Liver (tissue), 8 donors: ENCODE measurements at regions not wholly inside any gene's neighbourhood (a gene's known extent, or its start where the extent isn't known, plus 50 kb on each side); places are given as distances from the start of the nearest gene placed in this dataset.

ENCODE experiments used
- DNase-seq: peaks from one replicate; pipeline ENCODE4 v3.0.0-alpha.2; 2017; ENCODE audit warnings: low spot score
- H3K27ac ChIP-seq, 2 donors: one replicate each; pipeline ENCODE4 v1.7.0; 2013; ENCODE audit warnings: inconsistent platforms in 2 of 2, low read length in 2 of 2, control low read depth in 1 of 2, low read depth in 1 of 2, mild to moderate bottlenecking in 1 of 2
- H3K27me3 ChIP-seq, 4 donors: one replicate each; pipeline versions ENCODE4 v1.6.1 to v1.7.0; 2013; ENCODE audit warnings: low read length in 3 of 4, inconsistent platforms in 1 of 4, mild to moderate bottlenecking in 1 of 4, moderate library complexity in 1 of 4; ENCODE audit not compliant: control insufficient read depth in 4 of 4, insufficient read depth in 4 of 4
- H3K36me3 ChIP-seq, 4 donors: one replicate each; pipeline versions ENCODE4 v1.6.1 to v1.7.0; 2013; ENCODE audit warnings: low read length in 3 of 4, mild to moderate bottlenecking in 3 of 4, low read depth in 1 of 4, moderate library complexity in 1 of 4; ENCODE audit not compliant: control insufficient read depth in 4 of 4, insufficient read depth in 3 of 4
- H3K4me1 ChIP-seq, 4 donors: one replicate each; pipeline versions ENCODE4 v1.6.1 to v1.7.0; 2013; ENCODE audit warnings: low read length in 3 of 4, mild to moderate bottlenecking in 3 of 4, moderate library complexity in 1 of 4; ENCODE audit not compliant: control insufficient read depth in 4 of 4, insufficient read depth in 4 of 4
- H3K4me3 ChIP-seq, 3 donors: one replicate each; pipeline versions ENCODE4 v1.6.1 to v1.7.0; 2013; ENCODE audit warnings: low read length in 3 of 3, control low read depth in 1 of 3, low read depth in 1 of 3, mild to moderate bottlenecking in 1 of 3
- H3K9ac ChIP-seq, 2 donors: one replicate each; pipeline ENCODE4 v1.7.0; 2013; ENCODE audit warnings: low read length in 2 of 2, mild to moderate bottlenecking in 2 of 2, moderate library complexity in 2 of 2, control low read depth in 1 of 2, low read depth in 1 of 2
- H3K9me3 ChIP-seq, 4 donors: one replicate each; pipeline versions ENCODE4 v1.6.1 to v1.7.0; 2013; ENCODE audit warnings: low read length in 3 of 4; ENCODE audit not compliant: control insufficient read depth in 4 of 4
- ATF3 ChIP-seq: IDR thresholded peaks from 2 replicates; pipeline ENCODE4 v1.6.1; 2016; ENCODE audit warnings: antibody characterized with exemption
- CTCF ChIP-seq: fragments of 150-350 bp; IDR thresholded peaks from 2 replicates; pipeline ENCODE4 v1.5.1; 2017; ENCODE audit warnings: improper control_type of control experiment, low read depth, low read length; ENCODE audit not compliant: missing input control
- EGR1 ChIP-seq, 2 donors: IDR thresholded peaks; 2 replicates each; pipeline ENCODE4 v1.6.1; 2016 to 2018; ENCODE audit warnings: antibody characterized with exemption in 2 of 2, low read depth in 2 of 2
- FOXA1 ChIP-seq: IDR thresholded peaks from 2 replicates; pipeline ENCODE4 v1.6.1; 2016; ENCODE audit warnings: antibody characterized with exemption
- FOXA2 ChIP-seq: IDR thresholded peaks from 2 replicates; pipeline ENCODE4 v1.6.1; 2016; ENCODE audit warnings: antibody characterized with exemption
- GABPA ChIP-seq, 2 donors: IDR thresholded peaks in 1 of 2; conservative IDR thresholded peaks in 1 of 2; 2 replicates each; pipeline ENCODE4 v1.6.1; 2016; ENCODE audit warnings: antibody characterized with exemption in 2 of 2, mild to moderate bottlenecking in 1 of 2, moderate library complexity in 1 of 2
- HNF4A ChIP-seq, 2 donors: conservative IDR thresholded peaks; 2 replicates each; pipeline ENCODE4 v1.6.1; 2016; ENCODE audit warnings: antibody characterized with exemption in 2 of 2, mild to moderate bottlenecking in 2 of 2
- HNF4G ChIP-seq: IDR thresholded peaks from 2 replicates; pipeline ENCODE4 v1.6.1; 2016; ENCODE audit warnings: antibody characterized with exemption
- JUND ChIP-seq, 2 donors: IDR thresholded peaks; 2 replicates each; pipeline ENCODE4 v1.6.1; 2016; ENCODE audit warnings: antibody characterized with exemption in 2 of 2
- MAX ChIP-seq: IDR thresholded peaks from 2 replicates; pipeline ENCODE4 v1.6.1; 2016; ENCODE audit warnings: antibody characterized with exemption
- NR2F2 ChIP-seq: IDR thresholded peaks from 2 replicates; pipeline ENCODE4 v1.6.1; 2016; ENCODE audit warnings: antibody characterized with exemption
- RAD21 ChIP-seq, 2 donors: IDR thresholded peaks; 2 replicates each; pipeline ENCODE4 v1.6.1; 2016; ENCODE audit warnings: antibody characterized with exemption in 2 of 2, mild to moderate bottlenecking in 2 of 2
- REST ChIP-seq: IDR thresholded peaks from 2 replicates; pipeline ENCODE4 v1.6.1; 2016; ENCODE audit warnings: antibody characterized with exemption, mild to moderate bottlenecking
- RXRA ChIP-seq, 2 donors: IDR thresholded peaks; 2 replicates each; pipeline ENCODE4 v1.6.1; 2017 to 2018; ENCODE audit warnings: antibody characterized with exemption in 2 of 2, mild to moderate bottlenecking in 1 of 2
- SP1 ChIP-seq: IDR thresholded peaks from 2 replicates; pipeline ENCODE4 v1.6.1; 2018; ENCODE audit warnings: antibody characterized with exemption, mild to moderate bottlenecking
- TAF1 ChIP-seq: conservative IDR thresholded peaks from 2 replicates; pipeline ENCODE4 v1.6.1; 2016; ENCODE audit warnings: antibody characterized with exemption, mild to moderate bottlenecking
- YY1 ChIP-seq: IDR thresholded peaks from 2 replicates; pipeline ENCODE4 v1.6.1; 2016; ENCODE audit warnings: antibody characterized with exemption, mild to moderate bottlenecking
- ZBTB33 ChIP-seq: IDR thresholded peaks from 2 replicates; pipeline ENCODE4 v1.6.1; 2016; ENCODE audit warnings: antibody characterized with exemption
- WGBS: extraction: QIAGEN DNeasy Blood & Tissue Kit; methylation state at CpG from one replicate; pipeline ENCODE4 v1.1.7; 2013; 5-methylcytosine and 5-hydroxymethylcytosine counted together
- donor health status: healthy.
- donor health status: healthy.
- donor health status: healthy.
- donor health status: healthy.
- donor health status: healthy.

GRCh38 chr10:65328486-65328885, 1597.3 kb upstream of the LRRTM3 start:
- Histone ChIP-seq H3K27me3 (no peaks in the 10 kb centered on the region), H3K36me3 (no peaks in the 10 kb centered on the region), H3K27ac (no peak overlapping the region), H3K9ac (no peak overlapping the region), H3K4me3 (no peak overlapping the region), H3K4me1 (no peaks in the 10 kb centered on the region), H3K9me3 (no peaks in the 10 kb centered on the region)
- DNase-seq, result no peak
- TF ChIP-seq YY1 (no peak), MAX (no peak), RAD21 (IDR thresholded peaks at IDR 0.05) (no peak), SP1 (no peak), TAF1 (no peak), NR2F2 (no peak), FOXA1 (no peak), GABPA (IDR thresholded peaks at IDR 0.05 in 1 of 2, conservative IDR thresholded peaks at IDR 0.05 in 1 of 2) (no peak), FOXA2 (no peak), HNF4G (no peak), EGR1 (IDR thresholded peaks at IDR 0.05; ENCODE audit: low read depth in 2 of 2) (no peak), CTCF (no peak), ZBTB33 (no peak), REST (no peak), JUND (IDR thresholded peaks at IDR 0.05) (no peak), RXRA (IDR thresholded peaks at IDR 0.05) (no peak), HNF4A (conservative IDR thresholded peaks at IDR 0.05) (no peak), ATF3 (no peak)

GRCh38 chr10:65335311-65335710, 1590.5 kb upstream of the LRRTM3 start:
- Histone ChIP-seq H3K27me3 (no peaks in the 10 kb centered on the region), H3K36me3 (no peaks in the 10 kb centered on the region), H3K9me3 (no peaks in the 10 kb centered on the region), H3K27ac (no peak overlapping the region), H3K4me3 (no peak overlapping the region), H3K9ac (no peak overlapping the region), H3K4me1 (no peaks in the 10 kb centered on the region)
- 53% methylated on average over 2 of the region's 2 CpGs for WGBS
- DNase-seq, result no peak
- TF ChIP-seq REST, result no peak
- no peak for TF ChIP-seq ATF3
- no peak for TF ChIP-seq FOXA1
- no peak for TF ChIP-seq GABPA (IDR thresholded peaks at IDR 0.05 in 1 of 2, conservative IDR thresholded peaks at IDR 0.05 in 1 of 2)
- no peak for TF ChIP-seq MAX
- no peak for TF ChIP-seq RXRA (IDR thresholded peaks at IDR 0.05)
- TF ChIP-seq RAD21 (IDR thresholded peaks at IDR 0.05), result no peak
- no peak for TF ChIP-seq YY1
- TF ChIP-seq TAF1, result no peak
- TF ChIP-seq EGR1 (IDR thresholded peaks at IDR 0.05; ENCODE audit: low read depth in 2 of 2), result no peak
- TF ChIP-seq CTCF, result no peak
